Suppressor macrophage (primary cell): ENCODE measurements at regions not wholly inside any gene's neighbourhood (a gene's known extent, or its start where the extent isn't known, plus 50 kb on each side); places are given as distances from the start of the nearest gene placed in this dataset.
"Not testable (repeated sequence)": the region's sequence is repeated elsewhere in the genome, so short reads cannot be mapped to it uniquely, and the experiment has no call there.

ENCODE experiments used
- DNase-seq, 4 experiments: peaks; one replicate each; pipeline ENCODE4 v3.0.0-alpha.2; 2020 to 2022

DNA sequence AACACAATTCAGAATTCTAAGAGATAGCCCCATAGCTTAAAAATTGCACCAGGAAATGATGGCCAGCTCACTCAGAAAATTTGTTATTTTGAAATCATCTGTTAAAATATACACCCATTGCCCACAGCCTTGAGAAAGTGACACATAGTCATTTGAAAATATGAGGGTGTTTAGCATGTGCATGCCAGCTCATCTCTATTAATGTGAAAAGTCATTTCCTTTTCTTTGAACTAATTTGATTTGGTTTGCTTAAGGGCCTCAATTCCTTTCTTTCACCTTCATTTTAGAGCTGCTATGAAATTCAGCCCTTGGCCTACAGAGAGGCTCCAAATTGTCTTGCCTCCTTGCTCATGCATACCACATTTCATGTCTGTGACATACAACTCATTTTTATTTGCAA is 241.4 kb downstream of the PHLDA1 start:
- peak; percentile 28 to 80 (median 61) for DNase-seq

DNA sequence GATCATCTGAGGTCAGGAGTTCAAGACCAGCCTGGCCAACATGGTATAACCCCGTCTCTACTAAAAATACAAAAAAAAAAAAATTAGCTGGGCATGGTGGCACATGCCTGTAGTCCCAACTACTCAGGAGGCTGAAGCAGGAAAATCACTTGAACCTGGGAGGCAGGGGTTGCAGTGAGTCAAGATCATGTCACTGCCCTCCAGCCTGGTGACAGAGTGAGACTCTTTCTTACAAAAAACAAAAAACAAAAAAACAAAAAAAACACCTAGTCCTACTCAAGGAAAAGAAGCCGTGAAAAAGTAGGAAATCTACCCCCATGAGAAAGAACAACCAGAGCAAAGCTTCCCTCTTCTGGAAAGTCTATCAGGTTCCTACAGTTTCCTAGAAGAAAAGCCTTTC is 244.4 kb downstream of the PHLDA1 start:
- not testable (repeated sequence) for DNase-seq

DNA sequence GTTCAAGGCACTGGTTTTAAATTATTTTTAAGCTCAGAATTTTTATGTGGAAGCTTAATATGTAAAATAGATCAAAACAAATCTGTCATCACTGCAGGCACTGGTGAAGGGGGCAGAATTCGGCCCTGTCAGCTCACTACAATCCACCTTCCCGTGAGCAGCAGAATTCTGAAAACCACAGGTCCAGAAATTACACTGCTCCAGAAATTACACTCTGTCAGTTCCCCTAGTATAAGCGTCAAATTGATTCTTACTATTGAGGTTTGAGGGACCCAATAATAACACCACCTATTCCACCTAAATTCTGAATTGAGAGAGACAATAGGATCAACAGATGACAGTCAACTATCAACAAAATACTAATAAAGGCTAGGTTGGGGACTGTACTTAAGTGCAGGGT is 245.5 kb downstream of the PHLDA1 start:
- DNase-seq = no peak

- no peak for DNase-seq
Measured at GRCh38 chr12:75784591-75784990, 247.0 kb downstream of the PHLDA1 start.

DNA sequence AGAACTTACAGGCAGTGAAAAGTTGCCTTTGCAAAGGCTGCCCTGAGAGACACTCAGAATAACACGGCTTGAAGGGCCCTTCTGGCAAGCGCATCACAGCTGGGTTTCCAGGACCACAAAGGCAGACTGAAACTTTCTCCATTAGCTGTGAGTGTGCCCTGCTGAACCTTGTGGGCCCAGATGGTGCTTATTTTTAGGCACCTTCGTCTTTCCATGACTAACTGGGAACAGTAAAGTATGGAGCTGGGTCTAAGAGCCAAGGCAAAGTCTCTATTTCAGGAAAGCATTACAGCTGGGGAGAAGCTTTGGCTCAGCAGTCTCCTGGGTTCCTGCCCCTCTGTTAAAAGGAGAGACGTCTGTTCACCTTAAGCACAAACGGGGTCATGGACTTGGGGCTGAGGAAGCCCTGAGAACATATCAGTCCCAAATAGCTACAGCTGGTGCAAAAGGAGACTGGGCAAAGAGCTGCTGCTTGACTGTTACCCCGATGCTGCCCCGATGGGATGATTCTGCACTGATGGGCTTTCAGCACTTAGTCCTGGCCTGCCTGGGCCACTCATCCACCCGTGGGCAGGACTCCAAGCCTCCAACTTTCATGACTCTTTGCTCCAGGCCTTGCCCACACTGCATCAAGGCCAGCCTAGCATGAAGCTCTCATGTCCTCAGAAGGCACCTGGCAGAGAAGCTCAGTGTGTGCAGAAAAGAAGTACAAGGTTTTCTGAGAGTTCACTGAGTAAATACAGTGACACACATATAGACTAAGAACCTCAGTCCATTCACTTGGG is 248.3 kb downstream of the PHLDA1 start:
- no peak for DNase-seq

DNA sequence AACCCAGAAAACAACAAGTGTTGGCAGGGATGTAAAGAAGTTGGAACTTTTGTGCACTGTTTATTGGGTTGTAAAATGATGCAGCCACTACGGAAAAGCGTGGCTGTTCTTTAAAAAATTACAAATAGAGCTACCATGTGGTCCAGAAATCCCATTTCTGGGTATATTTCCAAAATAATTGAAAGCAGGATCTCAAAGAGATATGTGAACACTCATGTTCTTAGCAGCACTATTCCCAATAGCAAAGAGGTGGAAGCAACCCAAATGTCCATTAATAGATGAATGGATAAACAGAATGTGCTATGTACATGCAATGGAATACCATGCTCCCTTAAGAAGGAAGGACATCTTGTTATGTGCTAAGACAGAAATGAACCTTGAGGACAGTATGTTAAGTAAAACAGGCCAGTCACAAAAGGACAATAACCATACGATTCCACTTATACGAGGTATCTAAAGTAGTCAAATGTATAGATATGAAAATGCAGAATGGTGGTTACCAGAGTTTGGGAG is 249.5 kb downstream of the PHLDA1 start:
- DNase-seq = no peak

GRCh38 chr12:75781532-75782046 is 250.0 kb downstream of the PHLDA1 start:
- DNase-seq = peak in 2 of 4 experiments; percentile 31 to 39

GRCh38 chr12:75779891-75780496 is 251.6 kb downstream of the PHLDA1 start:
- DNase-seq = no peak

DNA sequence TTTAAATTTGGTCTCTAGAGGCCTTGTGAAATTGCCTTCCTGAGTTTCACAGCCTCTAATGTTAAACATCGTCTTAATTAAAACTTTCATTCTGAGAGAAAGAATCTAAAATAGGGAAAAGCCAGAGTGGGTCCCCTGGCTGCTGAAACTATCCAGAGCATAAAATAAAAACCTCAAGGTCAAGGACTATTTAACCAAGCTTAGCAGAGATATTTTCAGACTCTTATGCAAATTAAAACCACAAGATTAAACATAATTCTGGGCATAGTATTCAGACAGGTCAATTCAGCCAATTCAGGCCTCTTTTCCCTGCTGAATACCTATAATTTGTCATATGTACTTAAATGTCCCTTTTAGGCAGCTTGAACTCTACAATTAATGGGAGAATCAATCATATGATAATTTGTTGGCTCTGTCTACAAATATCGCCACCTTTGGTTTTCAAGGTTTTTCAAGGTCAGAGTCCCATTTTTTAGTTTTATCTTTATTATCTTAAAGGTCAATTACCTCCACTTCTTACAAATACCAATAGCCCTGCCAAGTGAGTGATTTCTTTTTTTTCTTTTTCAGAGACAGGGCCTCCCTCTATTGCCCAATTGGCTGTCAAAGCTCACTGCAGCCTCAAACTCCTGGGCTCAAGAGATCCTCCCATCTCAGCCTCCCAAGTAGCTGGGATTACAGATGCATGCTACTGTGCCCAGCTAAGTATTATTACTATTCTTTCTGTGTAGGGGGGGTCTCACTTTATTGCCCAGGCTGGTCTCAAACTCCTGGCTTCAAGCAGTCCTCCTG is 257.1 kb downstream of the PHLDA1 start:
- DNase-seq = no peak

DNA sequence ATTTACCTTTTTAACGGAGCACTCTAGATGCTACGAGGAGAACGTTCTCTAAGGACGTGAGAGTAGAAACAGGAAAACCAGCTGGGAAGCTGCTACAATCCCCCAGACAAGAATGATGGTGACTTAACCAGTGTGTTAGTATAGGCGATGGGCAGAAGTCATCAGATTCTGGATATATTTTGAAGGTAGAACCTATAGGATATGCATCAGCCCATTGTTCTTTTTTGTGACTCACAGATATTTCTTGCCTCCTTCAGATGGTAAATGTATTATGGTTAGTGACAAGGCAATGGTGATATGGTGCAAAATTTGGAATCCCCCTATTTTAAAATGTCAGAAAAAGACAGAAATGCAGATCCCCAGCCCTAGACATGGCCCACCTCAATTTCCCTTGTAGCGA is 258.2 kb downstream of the PHLDA1 start:
- no peak for DNase-seq

DNA sequence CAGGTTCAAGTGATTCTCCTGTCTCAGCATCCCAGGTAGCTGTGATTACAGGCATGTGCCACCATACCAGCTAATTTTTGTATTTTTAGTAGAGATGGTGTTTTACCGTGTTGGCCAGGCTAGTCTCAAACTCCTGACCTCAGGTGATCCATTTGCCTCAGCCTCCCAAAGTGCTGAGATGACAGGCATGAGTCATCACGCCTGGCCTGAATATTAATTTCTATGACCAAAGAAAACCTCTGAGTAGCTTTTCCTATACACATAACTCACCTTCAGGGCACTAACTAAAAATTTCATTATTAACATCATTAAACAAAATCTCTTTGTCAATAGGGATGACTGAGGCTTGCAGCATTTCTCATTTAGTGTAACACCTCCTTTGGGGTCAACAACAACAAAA is 259.6 kb upstream of the KRR1 start:
- no peak for DNase-seq

DNA sequence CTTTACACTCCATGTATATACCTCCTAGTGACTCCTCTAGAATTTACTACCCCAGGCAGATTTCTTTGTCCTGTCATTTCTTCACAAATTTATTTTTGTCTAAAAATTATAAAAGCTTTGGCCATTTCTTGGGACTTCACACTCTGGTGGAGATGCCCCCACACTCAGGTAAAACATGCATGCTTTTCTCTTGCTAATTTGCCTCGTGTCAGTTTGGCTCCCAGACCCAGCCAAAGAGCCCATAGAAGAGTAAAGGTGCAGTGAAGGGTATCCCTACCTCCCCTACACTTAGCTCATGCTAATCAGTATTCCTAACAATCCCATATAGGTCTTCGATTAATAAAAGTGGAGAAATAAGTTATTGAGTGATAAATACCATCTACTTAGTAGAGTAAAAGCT is 256.5 kb upstream of the KRR1 start:
- no peak for DNase-seq

DNA sequence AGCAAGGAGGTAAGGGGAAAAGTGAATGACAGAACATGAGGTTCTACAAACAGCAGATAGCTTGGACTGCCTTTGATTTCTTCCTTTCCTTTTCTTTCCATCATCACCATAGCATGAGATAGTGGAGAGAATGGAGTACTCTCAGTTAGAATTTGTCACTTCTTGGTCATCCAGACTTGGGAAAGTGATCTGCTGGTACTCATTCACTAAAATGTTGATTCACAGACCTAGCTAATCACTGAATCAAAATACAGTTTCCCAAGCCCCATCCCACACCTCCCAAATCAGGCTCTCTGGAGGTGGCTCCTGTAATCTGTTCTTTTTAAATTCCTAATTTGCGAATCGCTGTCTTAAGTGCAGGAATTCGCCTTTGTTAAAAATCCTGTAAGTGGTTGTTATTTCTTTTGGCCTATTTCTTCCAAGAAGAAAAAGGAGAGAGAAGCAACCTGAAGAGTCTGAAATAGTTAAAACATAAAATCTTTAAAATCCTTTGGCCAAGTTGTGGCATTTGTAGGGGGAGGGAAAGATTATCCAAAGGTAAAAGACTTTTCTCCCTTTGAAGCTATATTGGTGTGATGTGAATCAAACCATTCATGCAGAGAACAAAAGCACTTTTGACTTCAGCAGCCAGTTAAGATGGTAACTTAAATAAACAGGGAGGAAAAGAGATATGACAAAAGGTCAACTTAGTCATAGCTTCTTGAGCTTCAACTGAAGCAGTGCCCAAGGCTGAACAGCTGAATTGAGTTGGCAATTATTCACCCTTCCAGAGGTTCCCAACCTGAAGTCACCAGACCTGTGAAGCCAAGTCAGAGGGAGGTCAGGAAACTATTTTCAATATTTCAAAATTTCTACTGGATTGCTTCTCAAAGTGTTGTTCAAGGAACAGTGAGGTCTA is 255.1 kb upstream of the KRR1 start:
- DNase-seq = peak in 2 of 4 experiments; percentile 29 to 32

GRCh38 chr12:75765170-75766059 is 254.0 kb upstream of the KRR1 start:
- DNase-seq = no peak

DNA sequence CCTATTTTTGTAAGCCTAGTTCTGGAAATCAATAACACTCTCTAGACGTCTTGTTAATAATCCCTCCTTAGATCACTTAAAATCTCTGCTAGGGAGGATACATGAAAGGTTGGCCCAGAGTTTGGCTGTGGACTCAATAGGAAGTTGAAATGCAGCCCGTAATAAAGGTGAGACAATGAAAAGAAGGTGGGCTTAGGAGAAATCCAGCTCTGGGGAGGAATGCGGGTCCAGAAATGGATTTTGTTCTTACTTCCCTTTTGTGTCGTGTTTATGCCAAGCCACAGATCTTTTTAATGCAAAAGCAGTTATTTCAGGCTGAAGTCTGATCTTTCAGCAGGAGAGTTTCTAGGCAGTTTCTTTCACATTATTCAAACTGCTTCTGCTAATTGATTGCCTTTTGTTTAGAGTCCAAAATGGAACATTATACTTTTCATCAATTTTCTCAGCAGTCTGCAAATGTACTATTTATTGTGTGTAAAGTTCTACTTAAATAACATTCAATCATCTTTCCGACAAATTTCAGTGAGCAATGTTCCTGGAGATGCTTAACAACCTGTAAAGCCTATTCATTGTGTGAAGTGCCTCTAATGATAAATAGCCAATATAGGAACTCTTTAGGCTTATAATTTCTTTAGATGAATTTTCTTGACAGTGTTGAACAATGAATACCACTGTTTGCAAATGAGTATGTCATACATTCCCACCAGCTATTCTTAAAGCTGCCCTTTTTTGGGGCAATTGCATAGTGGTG is 252.9 kb upstream of the KRR1 start:
- DNase-seq = no peak

GRCh38 chr12:75760573-75761294 is 249.3 kb upstream of the KRR1 start:
- no peak for DNase-seq

DNA sequence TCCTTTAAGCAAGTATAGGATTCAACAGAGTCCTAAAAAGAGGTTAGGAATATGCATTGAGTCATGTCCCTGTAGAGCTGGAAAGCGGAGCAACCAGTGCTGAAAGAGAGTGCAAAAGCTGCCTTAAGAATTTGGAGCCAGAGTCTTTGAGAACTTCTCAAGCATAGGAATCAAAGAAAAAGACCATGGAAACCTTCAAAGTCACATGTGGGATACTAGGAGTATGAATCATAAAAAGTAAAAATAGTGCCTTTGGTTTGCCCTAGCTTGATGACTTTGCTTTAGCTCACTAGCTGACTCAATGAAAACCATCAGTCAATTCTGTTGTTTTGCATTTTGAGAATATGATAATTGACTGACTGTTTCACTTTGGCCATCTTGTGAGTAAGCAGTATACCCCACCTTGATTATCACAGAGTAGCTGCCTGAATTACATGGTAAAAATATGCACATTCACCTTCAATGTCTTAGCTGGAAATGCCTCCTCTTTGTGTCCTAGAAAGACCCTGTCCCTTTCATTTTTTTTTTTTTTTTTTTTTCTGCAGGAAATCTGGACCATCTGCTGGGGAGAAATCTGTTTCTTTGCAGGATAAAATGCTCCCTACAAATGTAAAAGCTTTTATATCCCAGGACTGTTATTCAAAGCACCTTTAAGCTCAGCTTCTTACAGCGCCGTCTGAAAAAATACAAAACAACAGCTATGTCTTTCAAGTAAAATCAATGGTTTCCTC is 248.6 kb upstream of the KRR1 start:
- DNase-seq = peak in 3 of 4 experiments; percentile 6 to 64 (median 61)

- no peak for DNase-seq
Measured at GRCh38 chr12:75759196-75759595, 247.8 kb upstream of the KRR1 start.

GRCh38 chr12:75756771-75757170 is 245.4 kb upstream of the KRR1 start:
- DNase-seq = no peak
